MV-4-11 (cell line): ENCODE measurements at regions not wholly inside any gene's neighbourhood (a gene's known extent, or its start where the extent isn't known, plus 50 kb on each side); places are given as distances from the start of the nearest gene placed in this dataset.

Experiments used
- DNase-seq: peaks from one replicate; lab custom pipeline; 2025; lab: John Stamatoyannopoulos, UW

- DNase-seq: peak; percentile 68
Observed at GRCh38 chr3:31462050-31462569, 70.6 kb upstream of the STT3B start.

- DNase-seq: no peak
Observed at GRCh38 chr3:31465999-31466398, 66.7 kb upstream of the STT3B start.

- no peak for DNase-seq
Observed at GRCh38 chr3:31466866-31467265, 65.9 kb upstream of the STT3B start.

- DNase-seq: no peak
Observed at GRCh38 chr3:31468433-31468832, 64.3 kb upstream of the STT3B start.

GRCh38 chr3:31469385-31469784 lies 63.3 kb upstream of the STT3B start:
- DNase-seq: no peak

- DNase-seq: peak; percentile 42
Observed at GRCh38 chr3:31472479-31473390, 60.0 kb upstream of the STT3B start.

GRCh38 chr3:31476209-31476608 lies 56.5 kb upstream of the STT3B start:
- DNase-seq: peak; percentile 59

- no peak for DNase-seq
Observed at GRCh38 chr3:31479431-31479830, 53.3 kb upstream of the STT3B start.

GRCh38 chr3:31481697-31482096 lies 51.0 kb upstream of the STT3B start:
- DNase-seq: no peak

GRCh38 chr3:31482493-31483200 lies 50.1 kb upstream of the STT3B start:
- no peak for DNase-seq
